HG03108 (cell line): ENCODE measurements at regions not wholly inside any gene's neighbourhood (a gene's known extent, or its start where the extent isn't known, plus 50 kb on each side); places are given as distances from the start of the nearest gene placed in this dataset.

Experiments used
- ATAC-seq: cut with Tn5 transposase; IDR thresholded peaks from one replicate; pipeline ENCODE4 v1.9.1; 2021; ENCODE audit warnings: moderate library complexity; ENCODE audit not compliant: unreplicated experiment

DNA sequence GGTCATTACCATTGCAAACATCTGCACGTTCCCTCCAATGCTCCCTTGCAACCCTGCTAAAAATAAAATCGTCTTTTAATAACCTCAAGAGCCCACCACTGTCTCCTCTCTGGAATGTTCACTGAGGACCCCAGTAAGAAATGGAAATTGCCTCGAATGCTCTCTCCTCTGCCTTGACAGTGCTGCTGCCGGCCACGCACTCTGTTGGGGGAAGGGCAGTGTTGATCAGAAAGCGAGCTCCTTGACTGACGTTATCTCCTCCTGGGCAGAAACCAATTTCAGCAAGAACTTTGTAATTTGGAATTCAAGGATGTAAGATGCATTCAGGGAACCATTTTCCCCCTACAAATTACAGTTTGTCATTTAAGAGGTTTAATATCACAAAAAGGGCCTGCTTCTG is 718.5 kb downstream of the UQCRFS1 start:
- ATAC-seq = no peak

DNA sequence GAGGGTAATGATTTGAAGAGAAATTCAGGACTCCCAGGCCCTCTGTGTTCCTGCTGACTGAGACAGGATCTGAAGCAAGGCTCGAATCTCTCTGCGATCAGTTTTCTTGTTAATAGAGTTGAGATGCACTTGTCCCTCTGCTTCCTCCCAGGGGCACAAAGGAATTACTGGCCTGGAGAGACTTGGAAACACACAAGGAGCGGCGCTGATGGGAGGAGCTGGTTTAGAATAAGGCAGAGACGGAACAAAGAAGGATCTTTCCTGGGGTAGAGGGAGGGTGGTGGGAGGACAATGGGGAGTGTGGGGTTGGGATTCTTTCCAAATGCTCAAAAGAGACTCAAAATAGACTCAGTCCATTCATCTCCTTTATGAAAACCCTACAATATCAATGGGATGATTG is 719.1 kb downstream of the UQCRFS1 start:
- ATAC-seq = no peak

DNA sequence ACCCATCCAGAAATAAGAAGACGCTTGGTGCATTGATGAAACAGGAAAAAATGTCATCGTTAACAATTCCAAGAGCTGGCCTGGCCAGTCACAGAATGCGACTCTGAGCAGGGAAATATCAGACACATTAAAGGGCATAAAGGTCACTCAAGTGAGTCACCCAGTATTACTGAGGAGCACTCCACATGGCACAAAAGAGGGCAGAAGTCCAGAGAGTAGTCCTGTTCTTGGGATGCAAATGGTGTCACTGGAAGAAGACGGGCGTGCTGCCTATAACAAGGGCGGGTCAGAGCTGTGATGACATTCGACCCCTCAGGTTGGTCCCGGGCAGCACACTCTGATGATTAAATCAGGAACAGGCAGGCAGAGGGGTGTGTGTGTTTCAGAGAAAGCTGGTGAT is 720.3 kb downstream of the UQCRFS1 start:
- no peak for ATAC-seq

DNA sequence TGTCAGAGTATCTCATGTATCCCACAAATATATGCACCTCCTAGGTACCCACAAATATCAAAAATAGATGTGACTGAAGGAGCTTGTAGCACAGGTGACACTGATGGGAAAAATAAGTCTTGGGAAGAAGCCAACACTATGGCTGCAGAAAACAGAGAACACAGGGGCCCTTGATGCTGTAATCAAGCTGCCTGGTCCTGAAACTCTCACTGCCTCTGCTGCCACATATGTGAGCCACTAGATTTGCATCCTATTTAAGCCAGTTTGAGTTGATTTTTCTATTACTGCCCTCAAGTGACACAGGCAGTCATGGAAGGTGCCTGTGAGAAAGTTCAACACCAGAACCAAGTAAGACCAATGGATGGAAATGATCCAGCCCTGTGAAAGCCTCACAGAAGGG is 720.8 kb downstream of the UQCRFS1 start:
- ATAC-seq = no peak

DNA sequence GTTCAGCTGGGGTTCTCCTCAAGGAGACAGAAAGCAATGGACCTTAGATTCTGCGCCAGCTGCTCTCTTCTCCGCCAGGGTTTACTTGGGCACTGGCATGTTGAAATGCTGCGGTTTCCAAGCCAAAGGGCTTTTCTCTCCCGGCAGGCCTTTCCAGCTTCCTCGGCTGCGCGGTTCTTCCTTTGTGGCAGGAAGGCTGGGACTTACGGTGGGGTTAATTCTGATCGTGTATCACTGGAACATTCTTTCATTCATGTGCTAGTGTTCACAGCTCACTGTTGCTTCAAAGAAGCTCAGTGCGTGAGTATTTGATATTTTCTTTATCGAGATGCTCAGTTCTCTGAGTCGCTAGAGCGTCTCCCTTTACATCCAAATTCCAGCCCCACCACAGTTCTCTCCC is 723.2 kb downstream of the UQCRFS1 start:
- ATAC-seq = no peak

DNA sequence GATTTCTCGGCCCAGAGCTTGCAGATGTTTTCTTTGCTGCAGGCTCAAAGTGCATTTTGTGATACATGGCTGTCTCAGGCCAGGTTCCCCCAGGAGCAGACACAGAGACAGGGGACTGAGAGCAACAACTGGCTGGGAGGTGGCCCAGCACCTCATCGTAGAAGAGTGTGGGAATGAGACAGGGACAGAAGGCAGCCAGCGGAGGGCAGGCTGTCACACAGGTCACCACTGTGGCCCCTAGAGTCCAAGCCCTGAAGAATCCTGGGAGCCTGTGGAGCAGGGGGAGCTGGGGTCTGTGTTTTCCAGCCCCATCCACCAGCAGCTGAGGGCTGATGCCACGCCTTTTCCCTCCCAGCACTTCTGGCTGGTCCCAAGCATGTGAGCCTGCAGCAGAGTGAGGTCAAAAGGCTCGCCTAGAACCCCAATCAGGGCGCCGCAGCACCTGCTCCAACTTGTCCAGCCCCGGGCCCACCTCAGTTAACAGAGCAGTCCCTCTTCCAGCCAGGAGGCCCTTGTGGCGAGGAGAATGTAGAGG is 723.8 kb downstream of the UQCRFS1 start:
- no peak for ATAC-seq

DNA sequence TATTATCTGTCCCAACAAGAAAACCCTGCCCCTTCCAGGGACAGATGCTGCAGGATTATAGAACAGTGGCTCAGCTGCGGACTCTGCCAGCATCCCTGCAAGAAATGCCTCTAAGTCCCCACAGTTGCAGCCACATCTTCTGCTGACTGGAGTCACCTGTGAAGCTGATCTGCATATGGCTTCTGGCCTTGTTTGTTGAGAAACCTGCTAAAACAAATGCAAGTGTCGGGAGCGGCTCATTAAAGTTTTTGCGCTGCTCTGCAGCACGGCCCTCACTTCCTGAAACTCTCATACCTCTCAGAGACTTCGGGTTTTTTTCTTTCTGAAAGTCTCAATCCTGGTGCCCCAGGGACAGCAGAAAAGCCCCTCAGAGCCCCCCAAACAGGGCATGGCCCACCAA is 725.0 kb downstream of the UQCRFS1 start:
- ATAC-seq = no peak

DNA sequence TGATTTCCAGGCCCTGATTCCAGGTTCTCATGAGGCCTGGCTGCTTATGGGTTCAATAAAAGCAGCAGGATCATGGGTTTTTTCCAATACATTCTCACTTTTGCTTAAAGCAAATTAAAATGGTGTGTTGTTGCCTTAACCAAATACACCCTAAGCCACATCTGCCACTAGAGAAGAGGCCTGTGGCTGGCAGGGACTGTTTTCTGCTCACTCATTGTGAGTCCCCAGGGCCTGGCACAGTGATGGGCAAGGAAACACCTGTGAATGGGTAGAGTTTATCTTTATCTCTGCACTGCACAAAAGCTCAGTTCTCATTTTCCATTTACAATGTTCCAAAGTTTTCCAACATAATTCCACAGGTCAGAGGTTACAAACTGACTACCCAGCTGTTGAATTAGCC is 726.0 kb downstream of the UQCRFS1 start:
- ATAC-seq = no peak

DNA sequence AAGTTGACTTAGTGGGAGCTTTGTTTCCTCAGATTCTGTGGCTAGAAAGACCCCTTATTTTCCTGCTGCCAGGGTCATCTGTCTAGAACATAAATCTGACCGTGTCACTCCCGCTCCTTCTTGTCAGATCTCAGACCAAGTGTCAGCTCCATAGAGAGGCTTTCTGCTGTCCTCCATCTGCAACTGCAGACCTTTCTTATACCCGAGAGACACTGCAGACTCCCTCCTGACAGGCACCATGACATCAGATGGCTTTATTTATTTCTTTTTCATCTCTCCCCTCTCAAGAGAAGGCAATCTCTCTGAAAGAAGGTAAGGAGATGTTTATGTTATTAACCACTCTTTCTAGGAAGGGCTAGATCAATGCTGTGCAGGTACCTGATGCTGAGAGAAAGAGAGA is 726.5 kb downstream of the UQCRFS1 start:
- no peak for ATAC-seq

DNA sequence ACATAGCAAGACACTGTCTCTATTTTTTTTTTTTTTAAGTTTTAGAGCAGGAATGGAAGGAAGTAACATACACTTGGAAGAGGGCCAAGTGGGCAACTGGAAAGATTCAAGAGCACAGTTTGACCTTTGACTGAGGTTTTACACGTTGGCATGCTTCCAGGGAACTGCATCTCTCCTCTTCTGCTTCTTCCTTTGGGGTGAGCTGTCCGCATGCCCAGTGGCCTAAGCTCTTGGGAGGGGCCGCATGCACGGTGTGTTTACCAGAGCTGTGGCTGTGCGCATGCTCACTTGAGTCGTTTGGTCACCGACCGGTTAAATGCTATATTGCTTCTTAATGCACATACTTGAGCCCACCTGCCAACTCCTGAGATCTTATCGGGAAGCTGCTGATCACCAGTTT is 727.7 kb downstream of the UQCRFS1 start:
- no peak for ATAC-seq

DNA sequence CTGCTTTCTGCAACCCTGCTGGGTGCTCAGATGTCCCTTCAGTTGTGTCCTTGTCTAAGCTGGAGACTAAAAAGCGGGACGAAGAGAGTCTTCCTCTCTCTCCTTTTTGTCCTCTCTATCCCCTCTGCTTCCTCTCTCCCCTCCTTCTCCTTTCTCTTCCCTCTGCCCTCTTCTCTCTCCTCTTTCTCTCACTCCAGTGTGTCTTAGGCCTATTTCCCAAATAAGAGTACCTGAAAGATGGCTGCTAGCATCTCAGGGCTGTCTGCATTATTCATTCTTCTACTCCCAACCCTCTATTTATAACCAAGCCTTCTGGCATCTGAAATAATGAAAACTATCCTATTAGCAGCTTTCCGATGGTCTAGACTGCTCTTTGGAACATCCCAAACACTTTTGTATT is 729.8 kb downstream of the UQCRFS1 start:
- ATAC-seq = no peak

DNA sequence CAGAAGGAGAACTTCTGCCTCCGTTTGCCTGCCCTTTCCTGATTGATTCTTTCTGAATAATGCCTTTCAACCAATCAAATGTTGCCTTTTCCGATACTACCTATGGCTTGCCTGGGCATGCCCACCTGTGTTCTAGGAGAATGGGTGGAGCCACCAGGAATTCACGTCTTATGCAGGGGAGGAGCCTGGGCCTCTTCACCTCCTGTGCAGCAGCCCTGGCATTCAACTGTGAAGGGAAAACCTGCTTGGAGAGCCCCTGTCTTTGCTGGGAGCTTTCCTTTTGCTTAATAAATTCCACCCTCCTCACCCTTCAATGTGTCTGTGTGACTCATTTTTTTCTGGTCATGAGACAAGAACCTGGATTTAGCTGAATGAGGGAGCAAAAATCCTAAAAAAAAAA is 730.7 kb downstream of the UQCRFS1 start:
- no peak for ATAC-seq

DNA sequence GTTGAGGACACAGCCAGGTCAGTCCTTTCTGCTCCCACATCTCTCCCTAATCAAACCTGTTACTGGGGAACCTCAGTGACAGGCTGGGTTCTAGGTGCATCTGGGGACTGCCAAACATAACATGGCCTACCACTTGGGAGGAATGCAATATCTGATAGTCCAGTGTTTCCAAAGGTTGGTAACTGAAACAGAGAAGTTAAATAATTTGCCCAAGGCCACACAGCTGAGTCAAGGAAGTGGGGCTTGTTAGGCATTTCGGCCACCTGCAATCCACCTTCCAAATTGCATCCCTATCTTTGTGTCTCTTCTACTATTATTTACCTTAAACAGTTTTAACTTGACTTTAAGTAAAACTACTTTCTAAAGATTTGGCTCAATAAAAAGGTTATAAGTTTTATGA is 731.3 kb downstream of the UQCRFS1 start:
- no peak for ATAC-seq

DNA sequence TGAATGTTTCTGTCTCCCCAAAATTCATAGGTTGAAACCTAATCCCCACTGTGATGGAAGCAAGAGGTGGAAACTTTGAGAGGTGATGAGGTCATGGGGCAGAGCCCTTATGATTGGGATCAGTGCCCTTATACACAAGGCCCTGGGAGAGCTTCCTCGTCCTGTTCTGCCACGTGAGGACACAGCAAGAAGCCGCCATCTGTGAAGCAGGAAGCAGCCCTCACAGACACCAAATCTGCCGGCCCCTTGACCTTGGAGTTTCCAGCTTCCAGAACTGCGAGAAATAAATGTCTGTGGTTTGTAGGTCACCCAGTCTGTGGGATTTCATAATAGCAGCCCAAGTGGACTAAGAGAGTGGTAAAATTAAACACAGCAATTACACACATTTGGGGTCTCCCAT is 737.4 kb downstream of the UQCRFS1 start:
- no peak for ATAC-seq

DNA sequence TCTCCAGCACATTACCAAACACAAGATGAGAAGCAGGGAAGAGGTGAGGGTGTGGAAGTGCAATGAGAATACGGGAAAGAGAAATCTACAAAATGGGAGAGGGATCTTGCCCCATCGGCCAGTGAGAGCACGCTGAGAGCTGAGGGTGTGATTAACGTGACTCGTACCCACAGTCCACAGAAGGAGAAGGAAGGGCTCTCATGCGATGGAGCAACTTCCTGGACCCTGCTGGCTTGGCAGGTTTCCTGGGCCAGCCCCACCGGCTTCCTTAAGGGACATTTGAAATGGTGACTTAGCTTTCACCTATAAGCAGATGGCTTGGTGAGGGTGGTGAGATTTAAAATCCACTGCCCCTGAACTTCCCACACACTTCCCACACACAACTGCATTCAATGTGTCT is 740.1 kb downstream of the UQCRFS1 start:
- no peak for ATAC-seq

DNA sequence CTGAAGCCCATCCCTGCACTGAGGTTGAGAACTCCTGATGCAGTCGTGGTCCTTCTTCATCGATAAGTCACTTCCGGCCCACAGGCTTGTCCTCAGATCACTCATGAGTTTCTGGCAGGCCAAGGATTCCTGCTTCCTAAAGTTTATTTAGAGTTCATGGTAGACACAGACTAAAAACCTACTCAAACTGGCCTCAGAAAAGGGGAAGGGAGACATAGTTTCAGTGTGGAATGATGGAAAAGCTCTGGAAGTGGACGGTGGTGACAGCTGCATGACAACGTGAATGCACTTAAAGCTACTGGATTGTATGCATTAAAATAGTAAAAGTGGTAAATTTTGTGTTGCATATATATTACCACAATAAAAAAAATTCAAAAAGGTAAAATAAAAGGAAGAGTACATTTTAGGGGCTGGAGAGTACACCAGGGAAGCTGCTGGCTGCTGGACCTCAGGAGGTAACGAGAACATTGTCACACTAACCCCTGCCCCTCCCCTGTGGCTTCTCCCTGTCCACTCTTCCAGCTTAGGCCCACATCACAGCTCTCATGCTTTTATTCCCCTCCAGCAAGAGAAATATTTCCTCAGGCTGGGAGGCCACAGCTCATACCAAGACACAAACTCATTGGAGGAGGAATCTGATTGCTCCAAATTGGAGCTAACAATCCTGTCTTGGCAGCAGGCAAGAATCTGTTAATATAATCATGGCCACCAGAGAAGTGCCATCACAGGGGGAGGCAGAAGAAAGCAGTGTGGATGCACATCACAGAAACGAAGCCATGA is 741.0 kb downstream of the UQCRFS1 start:
- no peak for ATAC-seq

DNA sequence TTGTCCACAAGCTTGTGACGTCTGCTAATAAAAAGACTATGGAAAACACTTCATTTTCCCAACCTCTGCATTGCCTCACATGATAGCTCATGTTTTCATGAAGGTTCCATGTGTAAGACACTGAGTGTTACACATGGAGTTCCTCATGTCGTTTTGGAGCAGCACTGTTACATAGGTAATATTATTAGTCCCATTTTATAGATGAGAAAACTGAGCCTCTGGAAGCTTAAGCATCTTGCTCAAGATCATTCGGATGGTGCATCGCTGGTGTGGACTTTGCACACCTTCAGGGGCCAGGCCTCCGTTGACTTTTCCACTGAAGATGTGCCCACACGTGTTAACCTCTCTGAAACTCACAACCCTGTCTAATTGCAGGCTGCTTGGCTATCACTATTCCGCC is 743.4 kb downstream of the UQCRFS1 start:
- ATAC-seq = no peak

DNA sequence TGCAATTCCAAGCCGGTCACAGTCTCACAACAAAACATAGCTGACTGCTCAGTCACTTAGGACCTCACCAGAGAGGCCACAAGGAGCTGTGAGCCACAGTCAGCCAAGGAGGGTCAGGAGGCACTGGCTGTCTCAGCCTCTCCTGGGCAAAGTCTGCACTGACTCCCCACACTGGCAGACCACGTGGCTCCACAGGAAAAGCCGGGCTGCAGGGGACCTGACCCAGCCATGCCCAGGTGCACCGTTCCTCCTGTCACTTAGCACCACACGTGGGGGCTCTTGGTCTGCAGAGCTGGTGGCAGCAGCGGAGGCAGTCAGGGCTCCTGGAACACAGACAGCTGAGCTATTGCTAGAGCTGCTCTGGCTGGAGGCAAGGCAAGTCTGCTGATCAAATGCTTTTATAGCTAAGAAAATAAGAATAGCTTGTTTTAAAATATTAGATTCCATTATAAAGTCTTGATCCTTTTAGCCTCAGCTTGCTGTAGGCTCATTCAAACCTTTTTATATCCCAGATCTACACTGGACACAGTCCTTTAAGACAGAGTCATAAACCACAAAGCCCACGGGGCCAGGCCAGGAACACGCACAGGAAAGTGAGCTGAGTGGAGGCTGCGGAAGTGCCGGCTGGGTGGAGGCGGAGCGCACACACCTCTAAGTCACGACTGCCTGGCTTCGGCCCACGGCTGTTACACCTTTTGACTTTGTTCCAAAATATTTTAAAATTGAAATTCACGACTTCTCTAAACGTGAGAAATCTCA is 744.1 kb downstream of the UQCRFS1 start:
- no peak for ATAC-seq

DNA sequence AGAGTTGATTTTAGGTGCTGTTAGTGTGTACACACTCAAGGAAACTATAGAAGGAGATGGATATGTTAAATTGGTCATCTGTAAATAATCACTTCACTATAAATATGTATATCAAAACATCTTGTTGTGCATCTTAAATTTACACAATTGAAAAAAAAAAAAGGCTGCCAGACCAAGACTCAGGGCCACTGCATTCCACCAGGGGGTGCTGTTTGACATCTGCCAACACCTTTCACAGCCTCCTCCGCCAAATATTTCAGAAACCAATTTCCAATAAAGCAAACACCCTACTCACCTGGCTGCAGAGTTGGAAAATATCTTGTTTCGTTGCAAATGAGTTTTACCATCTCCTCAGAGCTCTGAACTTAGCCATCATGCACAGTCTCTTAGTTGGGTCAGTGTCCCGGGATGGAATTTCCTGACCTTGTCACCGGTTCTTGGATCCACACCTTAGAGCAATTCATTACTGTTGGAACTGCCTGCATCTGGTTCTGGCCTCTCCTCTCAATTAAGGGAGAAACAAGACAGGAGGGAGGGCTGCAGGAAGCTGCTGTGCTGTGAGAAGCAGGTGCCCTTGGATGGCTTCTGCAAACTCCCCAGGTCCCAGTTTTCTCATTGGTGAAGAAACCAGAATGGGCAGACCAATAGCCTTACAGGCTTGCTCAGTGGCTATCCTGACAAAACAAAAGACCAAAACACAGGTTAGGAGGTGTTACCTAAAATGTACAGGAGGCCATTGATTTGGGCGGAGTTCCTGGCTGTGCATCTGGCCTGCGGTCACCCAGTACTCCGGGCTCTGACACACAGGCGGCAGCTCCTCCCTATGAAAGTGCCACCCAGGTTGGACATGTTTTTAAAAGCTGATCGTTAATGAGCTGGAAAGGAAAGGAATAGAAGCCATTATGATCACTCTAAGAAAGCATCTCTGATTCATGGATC is 746.6 kb downstream of the UQCRFS1 start:
- no peak for ATAC-seq

DNA sequence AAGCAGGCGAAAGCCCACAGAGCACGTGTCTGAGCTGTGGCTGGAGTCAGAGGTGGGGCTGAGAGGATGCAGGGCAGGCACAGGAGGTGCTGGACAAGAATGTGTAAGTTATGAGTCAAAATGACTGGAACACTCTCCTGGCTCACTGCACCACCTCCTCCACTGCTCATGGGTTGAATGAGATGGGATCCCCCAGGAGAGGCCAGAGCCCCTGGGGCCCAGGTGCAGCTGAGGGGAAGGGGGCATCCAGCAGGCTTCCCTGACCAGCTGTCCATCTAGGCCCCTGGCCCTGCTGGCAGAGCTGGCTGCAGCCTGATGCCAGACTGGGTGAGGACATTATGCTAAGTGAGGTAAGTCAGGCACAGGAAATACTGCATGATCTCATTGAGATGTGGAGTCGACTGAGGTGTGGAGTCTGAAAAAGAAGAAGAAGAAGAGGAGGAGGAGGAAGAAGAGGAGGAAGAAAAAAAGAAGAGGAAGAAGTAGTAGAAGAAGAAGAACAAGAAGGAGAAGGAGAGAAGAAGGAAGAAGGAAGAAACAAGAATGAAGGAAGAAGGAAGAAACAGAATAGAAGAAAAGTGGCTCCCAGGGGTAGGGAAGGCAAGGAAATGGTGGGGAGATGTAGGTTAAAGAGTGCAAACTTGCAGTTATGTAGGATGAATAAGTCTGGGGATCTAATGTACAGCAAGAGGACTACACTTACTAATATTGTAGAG is 747.4 kb downstream of the UQCRFS1 start:
- ATAC-seq = no peak
